ENCODE measurements at regions not wholly inside any gene's neighbourhood (a gene's known extent, or its start where the extent isn't known, plus 50 kb on each side); places are given as distances from the start of the nearest gene placed in this dataset.

- H3K27ac ChIP-seq (ENCODE audit: low read depth, low read length): no peak overlapping the region
- H3K9ac ChIP-seq (ENCODE audit: low read length in 5 of 5): no peak overlapping the region
- no peaks in the 10 kb centered on the region for H3K36me3 ChIP-seq (ENCODE audit: control insufficient read depth in 5 of 5, insufficient read depth in 5 of 5, low read length in 5 of 5)
- no peaks in the 10 kb centered on the region for H3K4me1 ChIP-seq (ENCODE audit: control insufficient read depth in 5 of 5, insufficient read depth in 5 of 5, low read length in 5 of 5)
- no peak overlapping the region for H3K4me3 ChIP-seq (ENCODE audit: low read depth in 1 of 5, low read length in 5 of 5)
- H3K9me3 ChIP-seq (ENCODE audit: control insufficient read depth in 5 of 5, low read length in 5 of 5): no peaks in the 10 kb centered on the region
- no peaks in the 10 kb centered on the region for H3K27me3 ChIP-seq (ENCODE audit: control insufficient read depth in 5 of 5, insufficient read depth in 4 of 5, low read length in 5 of 5)
Observed at GRCh38 chr18:22838221-22838620, 94.9 kb upstream of the RBBP8 start.

- H3K9me3 ChIP-seq (ENCODE audit: control insufficient read depth in 5 of 5, low read length in 5 of 5): no peaks in the 10 kb centered on the region
- no peak overlapping the region for H3K27ac ChIP-seq (ENCODE audit: low read depth, low read length)
- no peaks in the 10 kb centered on the region for H3K36me3 ChIP-seq (ENCODE audit: control insufficient read depth in 5 of 5, insufficient read depth in 5 of 5, low read length in 5 of 5)
- no peaks in the 10 kb centered on the region for H3K27me3 ChIP-seq (ENCODE audit: control insufficient read depth in 5 of 5, insufficient read depth in 4 of 5, low read length in 5 of 5)
- no peak overlapping the region for H3K9ac ChIP-seq (ENCODE audit: low read length in 5 of 5)
- no peak overlapping the region for H3K4me3 ChIP-seq (ENCODE audit: low read depth in 1 of 5, low read length in 5 of 5)
- no peaks in the 10 kb centered on the region for H3K4me1 ChIP-seq (ENCODE audit: control insufficient read depth in 5 of 5, insufficient read depth in 5 of 5, low read length in 5 of 5)
Observed at GRCh38 chr18:22838639-22839277, 94.4 kb upstream of the RBBP8 start.

- H3K9ac ChIP-seq (ENCODE audit: low read length in 5 of 5): no peak overlapping the region
- no peaks in the 10 kb centered on the region for H3K27me3 ChIP-seq (ENCODE audit: control insufficient read depth in 5 of 5, insufficient read depth in 4 of 5, low read length in 5 of 5)
- H3K9me3 ChIP-seq (ENCODE audit: control insufficient read depth in 5 of 5, low read length in 5 of 5): no peaks in the 10 kb centered on the region
- H3K4me3 ChIP-seq (ENCODE audit: low read depth in 1 of 5, low read length in 5 of 5): no peak overlapping the region
- H3K36me3 ChIP-seq (ENCODE audit: control insufficient read depth in 5 of 5, insufficient read depth in 5 of 5, low read length in 5 of 5): no peaks in the 10 kb centered on the region
- no peak overlapping the region for H3K27ac ChIP-seq (ENCODE audit: low read depth, low read length)
- no peaks in the 10 kb centered on the region for H3K4me1 ChIP-seq (ENCODE audit: control insufficient read depth in 5 of 5, insufficient read depth in 5 of 5, low read length in 5 of 5)
Observed at GRCh38 chr18:22839340-22839821, 93.7 kb upstream of the RBBP8 start.

- Histone ChIP-seq H3K9ac (ENCODE audit: low read length in 5 of 5) (no peak overlapping the region), H3K27ac (ENCODE audit: low read depth, low read length) (no peak overlapping the region), H3K9me3 (ENCODE audit: control insufficient read depth in 5 of 5, low read length in 5 of 5) (no peaks in the 10 kb centered on the region), H3K4me1 (ENCODE audit: control insufficient read depth in 5 of 5, insufficient read depth in 5 of 5, low read length in 5 of 5) (no peaks in the 10 kb centered on the region), H3K27me3 (ENCODE audit: control insufficient read depth in 5 of 5, insufficient read depth in 4 of 5, low read length in 5 of 5) (no peaks in the 10 kb centered on the region), H3K36me3 (ENCODE audit: control insufficient read depth in 5 of 5, insufficient read depth in 5 of 5, low read length in 5 of 5) (no peaks in the 10 kb centered on the region), H3K4me3 (ENCODE audit: low read depth in 1 of 5, low read length in 5 of 5) (no peak overlapping the region)
Observed at GRCh38 chr18:22840606-22841144, 92.5 kb upstream of the RBBP8 start.

- Histone ChIP-seq H3K9ac (ENCODE audit: low read length in 5 of 5) (no peak overlapping the region), H3K27ac (ENCODE audit: low read depth, low read length) (no peak overlapping the region), H3K4me1 (ENCODE audit: control insufficient read depth in 5 of 5, insufficient read depth in 5 of 5, low read length in 5 of 5) (no peaks in the 10 kb centered on the region), H3K36me3 (ENCODE audit: control insufficient read depth in 5 of 5, insufficient read depth in 5 of 5, low read length in 5 of 5) (no peaks in the 10 kb centered on the region), H3K27me3 (ENCODE audit: control insufficient read depth in 5 of 5, insufficient read depth in 4 of 5, low read length in 5 of 5) (no peaks in the 10 kb centered on the region), H3K9me3 (ENCODE audit: control insufficient read depth in 5 of 5, low read length in 5 of 5) (no peaks in the 10 kb centered on the region), H3K4me3 (ENCODE audit: low read depth in 1 of 5, low read length in 5 of 5) (no peak overlapping the region)
Observed at GRCh38 chr18:22841840-22842239, 91.3 kb upstream of the RBBP8 start.

- Histone ChIP-seq H3K27ac (ENCODE audit: low read depth, low read length) (no peak overlapping the region), H3K9ac (ENCODE audit: low read length in 5 of 5) (no peak overlapping the region), H3K4me1 (ENCODE audit: control insufficient read depth in 5 of 5, insufficient read depth in 5 of 5, low read length in 5 of 5) (no peaks in the 10 kb centered on the region), H3K27me3 (ENCODE audit: control insufficient read depth in 5 of 5, insufficient read depth in 4 of 5, low read length in 5 of 5) (no peaks in the 10 kb centered on the region), H3K4me3 (ENCODE audit: low read depth in 1 of 5, low read length in 5 of 5) (no peak overlapping the region), H3K36me3 (ENCODE audit: control insufficient read depth in 5 of 5, insufficient read depth in 5 of 5, low read length in 5 of 5) (no peaks in the 10 kb centered on the region), H3K9me3 (ENCODE audit: control insufficient read depth in 5 of 5, low read length in 5 of 5) (no peaks in the 10 kb centered on the region)
Observed at GRCh38 chr18:22844190-22844589, 88.9 kb upstream of the RBBP8 start.

- H3K9me3 ChIP-seq (ENCODE audit: control insufficient read depth in 5 of 5, low read length in 5 of 5): no peaks in the 10 kb centered on the region
- no peaks in the 10 kb centered on the region for H3K27me3 ChIP-seq (ENCODE audit: control insufficient read depth in 5 of 5, insufficient read depth in 4 of 5, low read length in 5 of 5)
- no peaks in the 10 kb centered on the region for H3K4me1 ChIP-seq (ENCODE audit: control insufficient read depth in 5 of 5, insufficient read depth in 5 of 5, low read length in 5 of 5)
- H3K9ac ChIP-seq (ENCODE audit: low read length in 5 of 5): no peak overlapping the region
- no peak overlapping the region for H3K4me3 ChIP-seq (ENCODE audit: low read depth in 1 of 5, low read length in 5 of 5)
- H3K27ac ChIP-seq (ENCODE audit: low read depth, low read length): no peak overlapping the region
- H3K36me3 ChIP-seq (ENCODE audit: control insufficient read depth in 5 of 5, insufficient read depth in 5 of 5, low read length in 5 of 5): no peaks in the 10 kb centered on the region
Observed at GRCh38 chr18:22844628-22845027, 88.5 kb upstream of the RBBP8 start.

GRCh38 chr18:22846088-22846683 is 86.9 kb upstream of the RBBP8 start:
- Histone ChIP-seq H3K27me3 (ENCODE audit: control insufficient read depth in 5 of 5, insufficient read depth in 4 of 5, low read length in 5 of 5) (no peaks in the 10 kb centered on the region), H3K4me1 (ENCODE audit: control insufficient read depth in 5 of 5, insufficient read depth in 5 of 5, low read length in 5 of 5) (no peaks in the 10 kb centered on the region), H3K9me3 (ENCODE audit: control insufficient read depth in 5 of 5, low read length in 5 of 5) (no peaks in the 10 kb centered on the region), H3K36me3 (ENCODE audit: control insufficient read depth in 5 of 5, insufficient read depth in 5 of 5, low read length in 5 of 5) (no peaks in the 10 kb centered on the region), H3K9ac (ENCODE audit: low read length in 5 of 5) (peak overlapping the region in 1 of 5 donors; percentile 39), H3K27ac (ENCODE audit: low read depth, low read length) (no peak overlapping the region), H3K4me3 (ENCODE audit: low read depth in 1 of 5, low read length in 5 of 5) (no peak overlapping the region)

- Histone ChIP-seq H3K4me1 (ENCODE audit: control insufficient read depth in 5 of 5, insufficient read depth in 5 of 5, low read length in 5 of 5) (no peaks in the 10 kb centered on the region), H3K4me3 (ENCODE audit: low read depth in 1 of 5, low read length in 5 of 5) (no peak overlapping the region), H3K9ac (ENCODE audit: low read length in 5 of 5) (peak overlapping the region in 1 of 5 donors; percentile 39), H3K36me3 (ENCODE audit: control insufficient read depth in 5 of 5, insufficient read depth in 5 of 5, low read length in 5 of 5) (no peaks in the 10 kb centered on the region), H3K9me3 (ENCODE audit: control insufficient read depth in 5 of 5, low read length in 5 of 5) (no peaks in the 10 kb centered on the region), H3K27ac (ENCODE audit: low read depth, low read length) (no peak overlapping the region), H3K27me3 (ENCODE audit: control insufficient read depth in 5 of 5, insufficient read depth in 4 of 5, low read length in 5 of 5) (no peaks in the 10 kb centered on the region)
Observed at GRCh38 chr18:22846697-22847096, 86.4 kb upstream of the RBBP8 start.

GRCh38 chr18:22847392-22847791 is 85.7 kb upstream of the RBBP8 start:
- H3K27ac ChIP-seq (ENCODE audit: low read depth, low read length): no peak overlapping the region
- no peaks in the 10 kb centered on the region for H3K36me3 ChIP-seq (ENCODE audit: control insufficient read depth in 5 of 5, insufficient read depth in 5 of 5, low read length in 5 of 5)
- H3K4me3 ChIP-seq (ENCODE audit: low read depth in 1 of 5, low read length in 5 of 5): no peak overlapping the region
- no peak overlapping the region for H3K9ac ChIP-seq (ENCODE audit: low read length in 5 of 5)
- no peaks in the 10 kb centered on the region for H3K27me3 ChIP-seq (ENCODE audit: control insufficient read depth in 5 of 5, insufficient read depth in 4 of 5, low read length in 5 of 5)
- H3K4me1 ChIP-seq (ENCODE audit: control insufficient read depth in 5 of 5, insufficient read depth in 5 of 5, low read length in 5 of 5): no peaks in the 10 kb centered on the region
- no peaks in the 10 kb centered on the region for H3K9me3 ChIP-seq (ENCODE audit: control insufficient read depth in 5 of 5, low read length in 5 of 5)
